ENCODE measurements at regions not wholly inside any gene's neighbourhood (a gene's known extent, or its start where the extent isn't known, plus 50 kb on each side); places are given as distances from the start of the nearest gene placed in this dataset.

DNA sequence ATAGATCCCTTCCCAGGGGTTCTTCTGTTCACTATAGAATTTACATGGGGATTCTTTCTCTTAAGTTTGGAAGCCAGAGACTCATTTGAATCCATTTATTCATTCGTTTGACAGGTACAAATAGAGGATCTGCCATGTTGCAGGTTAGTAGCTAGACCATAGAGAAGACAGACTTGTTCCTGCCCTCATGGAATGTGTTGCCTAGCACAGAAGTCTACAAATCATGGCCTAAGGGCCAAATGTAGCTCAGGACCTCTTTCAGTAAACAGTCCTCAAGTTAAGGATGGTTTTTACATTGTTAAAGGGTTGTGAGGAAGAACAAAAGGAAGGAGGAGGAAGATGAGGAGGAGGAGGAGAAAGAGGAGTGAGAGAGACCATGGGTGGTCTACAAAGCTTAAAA lies 114.7 kb upstream of the SLC44A1 start:
- no peaks in the 10 kb centered on the region for H3F3A ChIP-seq (replicated peaks; ENCODE audit: low read depth)
- H3K27me3 ChIP-seq (ENCODE audit: insufficient read depth) = no peaks in the 10 kb centered on the region
- H4K20me1 ChIP-seq (replicated peaks; ENCODE audit: insufficient read depth) = no peaks in the 10 kb centered on the region
- ATAC-seq = no peak
- Mint-ChIP-seq H3K4me1 (peaks cover 7% of the 10 kb centered on the region), H3K36me3 (ENCODE audit: low read depth) (no peaks in the 10 kb centered on the region), H3K4me3 (no peak overlapping the region), H3K27ac (no peak overlapping the region), H3K9me3 (no peaks in the 10 kb centered on the region), H3K27me3 (ENCODE audit: insufficient read depth, low read depth, poor library complexity) (no peaks in the 10 kb centered on the region)
- H2AFZ ChIP-seq = peak overlapping the region; percentile 8; the same call in 1 of the 2 replicates
- H3K4me1 ChIP-seq (ENCODE audit: insufficient read depth) = no peaks in the 10 kb centered on the region
- no peaks in the 10 kb centered on the region for H3K36me3 ChIP-seq (ENCODE audit: insufficient read depth)
- H3K27ac ChIP-seq (ENCODE audit: low read depth) = no peak overlapping the region
- no peak overlapping the region for H3K4me3 ChIP-seq
- no peak overlapping the region for H3K4me2 ChIP-seq
- peaks cover 9% of the 10 kb centered on the region; the same call in 1 of the 2 replicates for H3K9me2 ChIP-seq (ENCODE audit: insufficient read depth)
- no peak for DNase-seq (ENCODE audit: low spot score)
- H3K79me2 ChIP-seq (replicated peaks; ENCODE audit: insufficient read depth) = no peaks in the 10 kb centered on the region
- TF ChIP-seq, protein P1, sequence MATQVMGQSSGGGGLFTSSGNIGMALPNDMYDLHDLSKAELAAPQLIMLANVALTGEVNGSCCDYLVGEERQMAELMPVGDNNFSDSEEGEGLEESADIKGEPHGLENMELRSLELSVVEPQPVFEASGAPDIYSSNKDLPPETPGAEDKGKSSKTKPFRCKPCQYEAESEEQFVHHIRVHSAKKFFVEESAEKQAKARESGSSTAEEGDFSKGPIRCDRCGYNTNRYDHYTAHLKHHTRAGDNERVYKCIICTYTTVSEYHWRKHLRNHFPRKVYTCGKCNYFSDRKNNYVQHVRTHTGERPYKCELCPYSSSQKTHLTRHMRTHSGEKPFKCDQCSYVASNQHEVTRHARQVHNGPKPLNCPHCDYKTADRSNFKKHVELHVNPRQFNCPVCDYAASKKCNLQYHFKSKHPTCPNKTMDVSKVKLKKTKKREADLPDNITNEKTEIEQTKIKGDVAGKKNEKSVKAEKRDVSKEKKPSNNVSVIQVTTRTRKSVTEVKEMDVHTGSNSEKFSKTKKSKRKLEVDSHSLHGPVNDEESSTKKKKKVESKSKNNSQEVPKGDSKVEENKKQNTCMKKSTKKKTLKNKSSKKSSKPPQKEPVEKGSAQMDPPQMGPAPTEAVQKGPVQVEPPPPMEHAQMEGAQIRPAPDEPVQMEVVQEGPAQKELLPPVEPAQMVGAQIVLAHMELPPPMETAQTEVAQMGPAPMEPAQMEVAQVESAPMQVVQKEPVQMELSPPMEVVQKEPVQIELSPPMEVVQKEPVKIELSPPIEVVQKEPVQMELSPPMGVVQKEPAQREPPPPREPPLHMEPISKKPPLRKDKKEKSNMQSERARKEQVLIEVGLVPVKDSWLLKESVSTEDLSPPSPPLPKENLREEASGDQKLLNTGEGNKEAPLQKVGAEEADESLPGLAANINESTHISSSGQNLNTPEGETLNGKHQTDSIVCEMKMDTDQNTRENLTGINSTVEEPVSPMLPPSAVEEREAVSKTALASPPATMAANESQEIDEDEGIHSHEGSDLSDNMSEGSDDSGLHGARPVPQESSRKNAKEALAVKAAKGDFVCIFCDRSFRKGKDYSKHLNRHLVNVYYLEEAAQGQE (IDR thresholded peaks at IDR 0.05; ENCODE audit: unreplicated experiment) = no peak
- no peak for TF ChIP-seq ZNF114 (CRISPR knock-in tag; IDR thresholded peaks at IDR 0.05)
- TF ChIP-seq JUNB (IDR thresholded peaks at IDR 0.05; ENCODE audit: unreplicated experiment) = no peak
- TF ChIP-seq EZH2 (IDR thresholded peaks at IDR 0.05; ENCODE audit: low read depth, unreplicated experiment) = no peak
- TF ChIP-seq, protein P2, sequence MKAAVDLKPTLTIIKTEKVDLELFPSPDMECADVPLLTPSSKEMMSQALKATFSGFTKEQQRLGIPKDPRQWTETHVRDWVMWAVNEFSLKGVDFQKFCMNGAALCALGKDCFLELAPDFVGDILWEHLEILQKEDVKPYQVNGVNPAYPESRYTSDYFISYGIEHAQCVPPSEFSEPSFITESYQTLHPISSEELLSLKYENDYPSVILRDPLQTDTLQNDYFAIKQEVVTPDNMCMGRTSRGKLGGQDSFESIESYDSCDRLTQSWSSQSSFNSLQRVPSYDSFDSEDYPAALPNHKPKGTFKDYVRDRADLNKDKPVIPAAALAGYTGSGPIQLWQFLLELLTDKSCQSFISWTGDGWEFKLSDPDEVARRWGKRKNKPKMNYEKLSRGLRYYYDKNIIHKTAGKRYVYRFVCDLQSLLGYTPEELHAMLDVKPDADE (IDR thresholded peaks at IDR 0.05) = no peak
- no peak for TF ChIP-seq CREB1 (CRISPR knock-in tag; IDR thresholded peaks at IDR 0.05; ENCODE audit: low read depth)
- no peak for TF ChIP-seq POLR2AphosphoS5 (IDR thresholded peaks at IDR 0.05; ENCODE audit: low read depth)
- no peak for TF ChIP-seq NANOG (IDR thresholded peaks at IDR 0.05; ENCODE audit: borderline replicate concordance)
- TF ChIP-seq CTCF (conservative IDR thresholded peaks at IDR 0.05; ENCODE audit: low read depth in 2 of 2) = no peak
- TF ChIP-seq ZNF331 (CRISPR knock-in tag; IDR thresholded peaks at IDR 0.05; ENCODE audit: low read depth) = no peak
- no peak for TF ChIP-seq STAT1 (IDR thresholded peaks at IDR 0.05; ENCODE audit: unreplicated experiment)
- TF ChIP-seq EZH2phosphoT487 (IDR thresholded peaks at IDR 0.05; ENCODE audit: unreplicated experiment) = no peak
